Tongue (tissue), 2 donors: ENCODE measurements at regions not wholly inside any gene's neighbourhood (a gene's known extent, or its start where the extent isn't known, plus 50 kb on each side); places are given as distances from the start of the nearest gene placed in this dataset. TPM values are rescaled to one million over a fixed set of nuclear protein-coding genes. Genes with fewer than 3 reads are reported as not detected.
"Not testable (repeated sequence)": the region's sequence is repeated elsewhere in the genome, so short reads cannot be mapped to it uniquely, and the experiment has no call there.

Source experiments
- DNase-seq: peaks from one replicate; pipeline ENCODE4 v3.0.0-alpha.2; 2015
- small RNA-seq: library from RNA; depleted of rRNA; stranded (forward); fragments of <200 nt; gene quantifications from one replicate; pipeline ENCODE3, GENCODE V24; 2014; ENCODE audit warnings: low replicate concordance

DNA sequence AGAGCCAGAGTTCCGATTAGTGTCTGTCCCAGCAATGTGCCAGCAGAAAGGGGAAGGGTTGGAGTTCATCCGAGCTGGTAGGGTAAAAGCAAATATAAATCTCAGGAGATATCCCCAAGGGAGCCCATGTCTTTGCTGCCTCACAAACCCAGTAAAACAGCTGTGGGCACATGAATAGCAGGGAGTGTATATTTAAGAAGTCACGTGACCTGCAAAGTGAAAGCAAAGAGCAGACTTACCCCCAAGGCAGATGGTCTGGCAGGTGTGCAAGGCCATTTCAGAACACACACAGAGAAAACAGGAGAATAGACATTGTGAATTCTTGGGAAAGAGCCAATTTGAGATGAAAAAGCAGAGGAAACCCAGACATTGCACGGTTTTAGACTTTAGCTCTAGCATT lies 653.4 kb downstream of the TGIF2LX start:
- not testable (repeated sequence) for DNase-seq

- DNase-seq: not testable (repeated sequence)
These were observed 680.2 kb downstream of the TGIF2LX start for GRCh38 chrX:90601921-90602320.

- peak; percentile 47 for DNase-seq
These were observed 684.0 kb downstream of the TGIF2LX start for GRCh38 chrX:90605736-90606135.

GRCh38 chrX:90617710-90618325 lies 696.1 kb downstream of the TGIF2LX start:
- DNase-seq: no peak

GRCh38 chrX:90665161-90665560 lies 743.5 kb downstream of the TGIF2LX start:
- DNase-seq: peak; percentile 38

GRCh38 chrX:90713552-90713951 lies 721.1 kb upstream of the PABPC5 start:
- not testable (repeated sequence) for DNase-seq

GRCh38 chrX:90737555-90737954 lies 697.1 kb upstream of the PABPC5 start:
- DNase-seq: not testable (repeated sequence)

GRCh38 chrX:90757619-90758018 lies 677.0 kb upstream of the PABPC5 start:
- DNase-seq: not testable (repeated sequence)

GRCh38 chrX:90765482-90765881 lies 669.2 kb upstream of the PABPC5 start:
- DNase-seq: not testable (repeated sequence)

DNA sequence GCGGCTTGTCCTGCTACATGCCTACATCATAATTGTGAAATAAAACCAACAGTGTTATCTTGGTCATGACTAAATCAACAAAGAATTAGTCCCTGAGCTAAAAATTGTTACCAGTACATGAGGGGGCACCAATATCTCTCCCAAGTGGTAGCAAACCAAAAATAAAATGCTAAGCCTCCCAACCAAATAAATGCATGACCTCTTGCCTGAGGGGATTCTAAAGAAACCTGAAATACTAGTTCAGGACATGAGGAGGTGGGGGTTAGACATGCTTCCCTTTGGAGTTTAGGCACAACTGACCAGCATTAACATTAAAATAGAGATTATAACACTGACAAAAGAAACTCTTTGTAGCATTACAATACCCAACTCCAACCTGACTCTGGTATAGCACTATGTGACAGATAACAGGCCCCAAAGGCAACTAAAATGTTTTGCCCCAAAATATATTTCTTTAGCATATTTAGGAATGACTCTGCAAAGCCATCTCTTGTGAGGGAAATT lies 654.3 kb upstream of the PABPC5 start:
- DNase-seq: not testable (repeated sequence)

Small RNA genes lying in the stretch of these regions (small RNA-seq; reads per million reads assigned to genes)
- gene RNU6-555P: not detected
